ENCODE measurements at regions not wholly inside any gene's neighbourhood (a gene's known extent, or its start where the extent isn't known, plus 50 kb on each side); places are given as distances from the start of the nearest gene placed in this dataset.

- H3K27me3 ChIP-seq: no peaks in the 10 kb centered on the region
- no peak for DNase-seq
- H3K27ac ChIP-seq: no peak overlapping the region
- H3K4me3 ChIP-seq: no peak overlapping the region
- no peaks in the 10 kb centered on the region for H3K4me1 ChIP-seq
- no peak for TF ChIP-seq POLR2A (IDR thresholded peaks at IDR 0.05)
- TF ChIP-seq, protein P1, sequence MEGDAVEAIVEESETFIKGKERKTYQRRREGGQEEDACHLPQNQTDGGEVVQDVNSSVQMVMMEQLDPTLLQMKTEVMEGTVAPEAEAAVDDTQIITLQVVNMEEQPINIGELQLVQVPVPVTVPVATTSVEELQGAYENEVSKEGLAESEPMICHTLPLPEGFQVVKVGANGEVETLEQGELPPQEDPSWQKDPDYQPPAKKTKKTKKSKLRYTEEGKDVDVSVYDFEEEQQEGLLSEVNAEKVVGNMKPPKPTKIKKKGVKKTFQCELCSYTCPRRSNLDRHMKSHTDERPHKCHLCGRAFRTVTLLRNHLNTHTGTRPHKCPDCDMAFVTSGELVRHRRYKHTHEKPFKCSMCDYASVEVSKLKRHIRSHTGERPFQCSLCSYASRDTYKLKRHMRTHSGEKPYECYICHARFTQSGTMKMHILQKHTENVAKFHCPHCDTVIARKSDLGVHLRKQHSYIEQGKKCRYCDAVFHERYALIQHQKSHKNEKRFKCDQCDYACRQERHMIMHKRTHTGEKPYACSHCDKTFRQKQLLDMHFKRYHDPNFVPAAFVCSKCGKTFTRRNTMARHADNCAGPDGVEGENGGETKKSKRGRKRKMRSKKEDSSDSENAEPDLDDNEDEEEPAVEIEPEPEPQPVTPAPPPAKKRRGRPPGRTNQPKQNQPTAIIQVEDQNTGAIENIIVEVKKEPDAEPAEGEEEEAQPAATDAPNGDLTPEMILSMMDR (IDR thresholded peaks at IDR 0.05): no peak
- no peaks in the 10 kb centered on the region for H3K9me3 ChIP-seq
- H3K36me3 ChIP-seq: no peaks in the 10 kb centered on the region
Measured at GRCh38 chr12:78338054-78338785, 507.5 kb downstream of the NAV3 start.

DNA sequence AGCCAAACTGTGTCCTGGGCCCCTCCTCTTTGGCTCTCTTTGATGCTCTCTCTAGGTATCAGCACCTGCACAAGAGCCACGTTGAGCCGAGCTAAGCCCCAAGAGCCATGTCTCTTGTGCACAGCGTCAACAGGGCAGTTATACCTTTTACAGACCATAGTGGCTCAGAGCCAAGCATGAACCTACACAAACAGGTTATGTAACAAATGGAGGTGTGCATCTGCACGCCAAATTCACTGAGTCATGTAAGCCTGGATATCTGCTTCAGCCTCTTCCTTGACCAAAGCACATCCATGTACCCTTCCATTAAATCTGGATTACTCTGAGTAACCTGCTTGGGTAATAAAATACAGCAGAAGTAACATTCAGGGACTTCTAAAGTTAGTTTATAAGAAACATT lies 509.7 kb downstream of the NAV3 start:
- Histone ChIP-seq H3K4me3 (no peak overlapping the region), H3K4me1 (no peaks in the 10 kb centered on the region), H3K27me3 (no peaks in the 10 kb centered on the region), H3K9me3 (no peaks in the 10 kb centered on the region), H3K36me3 (no peaks in the 10 kb centered on the region), H3K27ac (no peak overlapping the region)
- TF ChIP-seq POLR2A (IDR thresholded peaks at IDR 0.05): no peak
- TF ChIP-seq, protein P1 (IDR thresholded peaks at IDR 0.05): no peak
- DNase-seq: no peak

- Histone ChIP-seq H3K27ac (no peak overlapping the region), H3K4me3 (no peak overlapping the region), H3K4me1 (no peaks in the 10 kb centered on the region), H3K9me3 (no peaks in the 10 kb centered on the region), H3K27me3 (no peaks in the 10 kb centered on the region), H3K36me3 (no peaks in the 10 kb centered on the region)
- TF ChIP-seq, protein P1 (IDR thresholded peaks at IDR 0.05): no peak
- TF ChIP-seq POLR2A (IDR thresholded peaks at IDR 0.05): no peak
- DNase-seq: no peak
Measured at GRCh38 chr12:78343657-78344056, 513.0 kb downstream of the NAV3 start.

- Histone ChIP-seq H3K4me1 (no peaks in the 10 kb centered on the region), H3K4me3 (no peak overlapping the region), H3K27me3 (no peaks in the 10 kb centered on the region), H3K9me3 (no peaks in the 10 kb centered on the region), H3K36me3 (no peaks in the 10 kb centered on the region), H3K27ac (no peak overlapping the region)
- no peak for TF ChIP-seq POLR2A (IDR thresholded peaks at IDR 0.05)
- TF ChIP-seq, protein P1 (IDR thresholded peaks at IDR 0.05): no peak
- no peak for DNase-seq
Measured at GRCh38 chr12:78359520-78359919, 505.1 kb upstream of the SYT1 start.

DNA sequence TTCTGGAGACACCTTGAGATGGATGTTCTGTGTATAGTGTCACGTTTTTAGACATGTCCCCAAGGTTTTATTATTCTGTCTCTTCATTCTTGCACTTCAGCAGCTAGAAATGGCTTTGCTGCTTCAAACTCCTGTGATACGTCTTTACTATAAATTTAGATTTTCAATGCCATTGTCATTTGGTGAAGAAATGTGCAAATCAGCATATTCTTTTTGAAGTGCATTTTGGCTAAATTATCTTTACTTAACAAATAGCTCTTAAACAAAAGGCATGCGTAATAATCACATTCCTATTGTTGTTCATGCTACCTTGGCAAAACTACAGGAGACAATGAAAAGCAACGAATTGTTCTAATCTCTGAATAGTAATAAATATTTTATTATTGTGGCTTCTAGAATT lies 502.9 kb upstream of the SYT1 start:
- TF ChIP-seq, protein P1 (IDR thresholded peaks at IDR 0.05): no peak
- TF ChIP-seq POLR2A (IDR thresholded peaks at IDR 0.05): no peak
- no peak for DNase-seq
- Histone ChIP-seq H3K36me3 (no peaks in the 10 kb centered on the region), H3K27me3 (no peaks in the 10 kb centered on the region), H3K9me3 (no peaks in the 10 kb centered on the region), H3K4me1 (no peaks in the 10 kb centered on the region), H3K27ac (no peak overlapping the region), H3K4me3 (no peak overlapping the region)
